ENCODE measurements at regions not wholly inside any gene's neighbourhood (a gene's known extent, or its start where the extent isn't known, plus 50 kb on each side); places are given as distances from the start of the nearest gene placed in this dataset.

- no peaks in the 10 kb centered on the region for H3K9me3 Mint-ChIP-seq
- no peaks in the 10 kb centered on the region for H3K4me1 Mint-ChIP-seq
- ATAC-seq (replicated peaks; ENCODE audit: extremely low read depth, poor library complexity, severe bottlenecking) (no peak), DNase-seq (ENCODE audit: low spot score in 2 of 2) (no peak)
- peaks cover 82% of the 10 kb centered on the region for H3K27me3 Mint-ChIP-seq
- H3K36me3 Mint-ChIP-seq (ENCODE audit: insufficient read depth), result no peaks in the 10 kb centered on the region
- no peak overlapping the region for H3K4me3 Mint-ChIP-seq
- no peak overlapping the region for H3K27ac Mint-ChIP-seq (ENCODE audit: low read depth)
These were observed 449.0 kb downstream of the NPHP4 start for GRCh38 chr1:5543235-5543634.

DNA sequence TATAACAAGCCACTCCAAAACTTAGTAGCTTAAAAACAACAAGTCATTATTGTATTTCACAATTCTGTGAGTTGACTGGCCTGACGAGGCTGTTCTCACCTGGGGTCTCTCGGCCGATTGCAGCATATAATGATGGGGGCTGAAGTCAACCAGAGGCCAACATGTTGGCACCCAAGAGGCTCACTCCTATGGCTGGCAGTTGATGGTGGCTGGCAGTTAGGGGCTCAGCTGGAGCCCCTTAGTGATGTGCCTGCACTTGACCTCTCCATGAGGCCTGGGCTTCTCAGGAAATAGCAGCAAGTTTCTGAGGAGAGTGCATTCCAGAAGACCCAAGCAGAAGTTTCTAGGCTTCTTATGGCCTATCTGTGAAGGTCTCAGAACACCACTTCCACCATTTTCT, 459.4 kb downstream of the NPHP4 start:
- Mint-ChIP-seq H3K4me3 (no peak overlapping the region), H3K27me3 (peaks cover 43% of the 10 kb centered on the region), H3K27ac (ENCODE audit: low read depth) (no peak overlapping the region), H3K9me3 (peaks cover 5% of the 10 kb centered on the region), H3K36me3 (ENCODE audit: insufficient read depth) (no peaks in the 10 kb centered on the region), H3K4me1 (no peaks in the 10 kb centered on the region)
- DNase-seq (ENCODE audit: low spot score in 2 of 2) (no peak), ATAC-seq (replicated peaks; ENCODE audit: extremely low read depth, poor library complexity, severe bottlenecking) (no peak)

GRCh38 chr1:5526822-5527551, 465.2 kb downstream of the NPHP4 start:
- H3K4me3 Mint-ChIP-seq, result no peak overlapping the region
- H3K36me3 Mint-ChIP-seq (ENCODE audit: insufficient read depth), result peaks cover 2% of the 10 kb centered on the region
- no peak overlapping the region for H3K27ac Mint-ChIP-seq (ENCODE audit: low read depth)
- no peak for ATAC-seq (replicated peaks; ENCODE audit: extremely low read depth, poor library complexity, severe bottlenecking)
- no peak for DNase-seq (ENCODE audit: low spot score in 2 of 2)
- peaks cover 5% of the 10 kb centered on the region for H3K9me3 Mint-ChIP-seq
- H3K27me3 Mint-ChIP-seq, result peaks cover 42% of the 10 kb centered on the region
- no peaks in the 10 kb centered on the region for H3K4me1 Mint-ChIP-seq

DNA sequence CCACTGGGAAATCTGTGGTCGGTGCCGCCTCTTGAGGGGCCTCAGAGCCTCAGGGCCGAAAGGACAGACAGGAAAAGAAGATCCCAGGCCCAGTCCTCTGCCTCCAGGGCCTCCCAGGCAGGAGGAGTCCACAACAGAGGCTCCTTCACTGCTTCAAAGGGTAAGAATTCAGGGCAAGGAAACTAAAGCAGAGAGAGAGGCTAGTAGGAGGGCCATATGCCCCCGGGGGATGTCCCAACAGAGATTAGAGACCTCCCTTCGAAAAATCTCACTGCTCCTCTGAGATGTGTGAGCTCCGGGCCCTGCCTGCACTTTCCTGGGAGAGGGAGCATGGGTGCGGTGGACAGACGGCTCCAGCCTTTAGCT, 465.9 kb downstream of the NPHP4 start:
- ATAC-seq (replicated peaks; ENCODE audit: extremely low read depth, poor library complexity, severe bottlenecking) (no peak), DNase-seq (ENCODE audit: low spot score in 2 of 2) (no peak)
- H3K4me3 Mint-ChIP-seq, result no peak overlapping the region
- peaks cover 2% of the 10 kb centered on the region for H3K36me3 Mint-ChIP-seq (ENCODE audit: insufficient read depth)
- H3K27ac Mint-ChIP-seq (ENCODE audit: low read depth), result no peak overlapping the region
- H3K27me3 Mint-ChIP-seq, result peaks cover 42% of the 10 kb centered on the region
- peaks cover 5% of the 10 kb centered on the region for H3K9me3 Mint-ChIP-seq
- no peaks in the 10 kb centered on the region for H3K4me1 Mint-ChIP-seq

- DNase-seq (ENCODE audit: low spot score in 2 of 2) (no peak), ATAC-seq (replicated peaks; ENCODE audit: extremely low read depth, poor library complexity, severe bottlenecking) (no peak)
- Mint-ChIP-seq H3K4me1 (no peaks in the 10 kb centered on the region), H3K9me3 (peaks cover 5% of the 10 kb centered on the region), H3K27me3 (peaks cover 45% of the 10 kb centered on the region), H3K4me3 (no peak overlapping the region), H3K36me3 (ENCODE audit: insufficient read depth) (peaks cover 2% of the 10 kb centered on the region), H3K27ac (ENCODE audit: low read depth) (no peak overlapping the region)
These were observed 466.4 kb downstream of the NPHP4 start for GRCh38 chr1:5525597-5526384.

DNA sequence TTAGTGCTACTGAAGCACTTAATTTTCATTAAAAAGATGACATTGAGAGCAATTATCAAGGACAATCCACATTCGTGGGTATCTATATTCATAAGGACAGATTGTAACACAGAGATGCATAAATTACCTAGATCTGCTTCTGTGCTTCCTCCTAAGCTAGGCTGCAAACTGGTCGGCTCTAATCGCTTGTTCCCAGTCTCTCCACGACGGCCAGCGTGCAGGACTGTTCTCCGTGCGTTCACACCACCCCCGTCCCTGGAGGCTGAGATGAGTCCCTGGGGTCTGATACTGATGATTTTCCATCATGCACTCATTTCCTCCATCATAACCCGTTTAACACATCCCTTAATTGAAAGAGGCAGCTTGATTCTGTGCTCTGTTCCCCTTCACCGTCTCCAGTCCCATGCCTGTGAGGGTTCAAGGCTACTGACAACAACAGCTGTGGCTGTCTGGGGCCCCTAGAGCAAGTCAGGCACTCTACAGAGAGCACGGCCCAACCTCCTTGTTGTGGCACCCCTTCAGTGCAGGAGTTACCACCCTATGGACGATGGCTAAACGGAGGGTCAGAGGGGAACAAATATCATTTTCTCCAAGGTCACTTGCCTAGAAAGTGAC, 469.6 kb downstream of the NPHP4 start:
- Mint-ChIP-seq H3K9me3 (no peaks in the 10 kb centered on the region), H3K27ac (ENCODE audit: low read depth) (no peak overlapping the region), H3K27me3 (peaks cover 68% of the 10 kb centered on the region), H3K4me3 (no peak overlapping the region), H3K36me3 (ENCODE audit: insufficient read depth) (peaks cover 2% of the 10 kb centered on the region), H3K4me1 (no peaks in the 10 kb centered on the region)
- DNase-seq (ENCODE audit: low spot score in 2 of 2) (no peak), ATAC-seq (replicated peaks; ENCODE audit: extremely low read depth, poor library complexity, severe bottlenecking) (no peak)

GRCh38 chr1:5519366-5520135, 472.7 kb downstream of the NPHP4 start:
- Mint-ChIP-seq H3K27me3 (peaks cover 72% of the 10 kb centered on the region), H3K36me3 (ENCODE audit: insufficient read depth) (no peaks in the 10 kb centered on the region), H3K9me3 (no peaks in the 10 kb centered on the region), H3K27ac (ENCODE audit: low read depth) (no peak overlapping the region), H3K4me1 (no peaks in the 10 kb centered on the region), H3K4me3 (no peak overlapping the region)
- no peak for DNase-seq (ENCODE audit: low spot score in 2 of 2)
- ATAC-seq (replicated peaks; ENCODE audit: extremely low read depth, poor library complexity, severe bottlenecking), result no peak

GRCh38 chr1:5516756-5517155, 475.5 kb downstream of the NPHP4 start:
- Mint-ChIP-seq H3K4me1 (no peaks in the 10 kb centered on the region), H3K27ac (ENCODE audit: low read depth) (no peak overlapping the region), H3K36me3 (ENCODE audit: insufficient read depth) (no peaks in the 10 kb centered on the region), H3K9me3 (no peaks in the 10 kb centered on the region), H3K4me3 (no peak overlapping the region), H3K27me3 (peaks cover 61% of the 10 kb centered on the region)
- ATAC-seq (replicated peaks; ENCODE audit: extremely low read depth, poor library complexity, severe bottlenecking) (no peak), DNase-seq (ENCODE audit: low spot score in 2 of 2) (no peak)

DNA sequence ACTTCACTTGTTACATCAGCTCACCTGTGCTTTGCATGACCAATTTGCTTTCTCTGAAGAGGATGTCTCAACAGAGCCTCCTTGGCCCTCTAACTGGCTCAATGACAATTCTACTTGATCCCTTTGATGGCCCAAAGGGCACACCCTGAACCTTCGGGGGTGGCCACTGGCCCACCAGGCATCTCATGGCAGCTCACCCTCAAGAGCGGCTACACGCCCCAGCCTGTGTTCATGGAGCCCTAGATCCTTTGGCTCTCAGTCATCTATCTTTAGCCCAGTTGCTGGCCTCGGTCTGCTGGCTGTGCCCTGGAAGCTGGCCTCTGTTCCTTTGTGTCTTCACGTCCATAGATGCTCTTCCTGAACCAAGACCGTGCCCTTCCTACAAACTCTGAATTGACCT, 476.7 kb downstream of the NPHP4 start:
- Mint-ChIP-seq H3K36me3 (ENCODE audit: insufficient read depth) (no peaks in the 10 kb centered on the region), H3K27ac (ENCODE audit: low read depth) (no peak overlapping the region), H3K27me3 (peaks cover 61% of the 10 kb centered on the region), H3K4me1 (no peaks in the 10 kb centered on the region), H3K4me3 (no peak overlapping the region), H3K9me3 (no peaks in the 10 kb centered on the region)
- ATAC-seq (replicated peaks; ENCODE audit: extremely low read depth, poor library complexity, severe bottlenecking), result no peak
- DNase-seq (ENCODE audit: low spot score in 2 of 2), result no peak

DNA sequence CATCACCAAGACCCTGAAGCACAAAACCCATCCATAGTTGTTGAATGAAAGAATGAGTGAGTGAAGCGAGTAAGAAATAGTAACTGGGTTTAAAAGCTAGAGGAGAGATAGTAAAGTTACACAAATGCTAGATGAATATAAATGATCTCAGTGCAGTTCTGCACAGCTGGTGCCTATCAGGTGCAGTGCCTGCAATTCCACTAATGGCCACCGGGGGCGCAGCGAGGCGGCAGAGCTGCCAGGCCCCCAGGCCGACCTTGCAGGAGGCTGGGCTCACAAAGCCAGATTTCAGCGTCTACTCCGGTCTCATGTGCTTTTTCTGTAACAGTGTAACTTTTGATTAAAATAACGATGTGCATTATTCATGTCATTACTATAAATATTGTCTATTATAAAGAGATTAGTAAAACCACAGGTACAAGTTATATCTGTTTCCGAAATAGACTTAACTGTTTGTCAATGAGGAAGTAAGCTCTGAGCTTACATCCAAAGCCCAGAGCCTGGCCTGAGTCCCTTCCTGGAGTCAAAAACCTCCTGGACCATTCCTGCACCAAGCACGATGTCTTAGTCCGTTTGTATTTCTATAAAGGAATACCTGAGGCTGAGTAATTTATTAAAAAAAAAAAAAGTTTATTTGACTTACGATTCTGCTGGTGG, 477.6 kb downstream of the NPHP4 start:
- Mint-ChIP-seq H3K9me3 (no peaks in the 10 kb centered on the region), H3K36me3 (ENCODE audit: insufficient read depth) (no peaks in the 10 kb centered on the region), H3K27me3 (peaks cover 58% of the 10 kb centered on the region), H3K27ac (ENCODE audit: low read depth) (no peak overlapping the region), H3K4me3 (no peak overlapping the region), H3K4me1 (no peaks in the 10 kb centered on the region)
- DNase-seq (ENCODE audit: low spot score in 2 of 2) (peak; percentile 47 to 65), ATAC-seq (replicated peaks; ENCODE audit: extremely low read depth, poor library complexity, severe bottlenecking) (peak; percentile 46)

GRCh38 chr1:5513846-5514526, 478.2 kb downstream of the NPHP4 start:
- DNase-seq (ENCODE audit: low spot score in 2 of 2) (no peak), ATAC-seq (replicated peaks; ENCODE audit: extremely low read depth, poor library complexity, severe bottlenecking) (no peak)
- peaks cover 58% of the 10 kb centered on the region for H3K27me3 Mint-ChIP-seq
- no peak overlapping the region for H3K4me3 Mint-ChIP-seq
- no peaks in the 10 kb centered on the region for H3K36me3 Mint-ChIP-seq (ENCODE audit: insufficient read depth)
- H3K9me3 Mint-ChIP-seq, result no peaks in the 10 kb centered on the region
- H3K27ac Mint-ChIP-seq (ENCODE audit: low read depth), result no peak overlapping the region
- no peaks in the 10 kb centered on the region for H3K4me1 Mint-ChIP-seq

DNA sequence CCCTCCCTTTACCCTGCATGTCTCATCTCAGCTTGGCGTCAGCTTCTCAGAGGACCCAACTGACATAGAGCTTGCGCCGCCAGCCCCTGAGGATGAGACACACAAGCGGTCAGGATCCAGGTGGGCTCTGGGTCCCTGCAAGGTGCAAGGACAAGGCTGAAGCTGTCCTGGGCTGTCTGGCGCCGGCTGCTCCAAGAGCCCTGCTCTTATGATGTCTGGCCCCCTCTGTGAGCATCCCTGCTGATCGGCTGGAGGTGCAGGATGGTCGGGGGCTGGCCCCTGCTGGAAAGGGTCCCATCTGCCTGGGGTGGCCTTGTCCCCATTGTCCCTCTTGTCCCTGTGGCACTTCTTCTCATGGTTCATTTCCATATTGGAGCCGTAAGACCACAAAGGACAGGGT, 479.0 kb downstream of the NPHP4 start:
- DNase-seq (ENCODE audit: low spot score in 2 of 2), result no peak
- ATAC-seq (replicated peaks; ENCODE audit: extremely low read depth, poor library complexity, severe bottlenecking), result no peak
- Mint-ChIP-seq H3K4me3 (no peak overlapping the region), H3K27ac (ENCODE audit: low read depth) (no peak overlapping the region), H3K27me3 (peaks cover 53% of the 10 kb centered on the region), H3K4me1 (no peaks in the 10 kb centered on the region), H3K9me3 (no peaks in the 10 kb centered on the region), H3K36me3 (ENCODE audit: insufficient read depth) (no peaks in the 10 kb centered on the region)
